MCF 10A (cell line): ENCODE measurements at regions not wholly inside any gene's neighbourhood (a gene's known extent, or its start where the extent isn't known, plus 50 kb on each side); places are given as distances from the start of the nearest gene placed in this dataset.
A peak's percentile ranks its signal among the peaks of the same experiment; 100 is the strongest.

Experiments
- BruUV-seq: library from RNA; stranded (reverse); fragments of 400-500 nt; replicated peaks from 2 replicates; lab custom pipeline; 2021; lab: Mats Ljungman, UMichigan
- CTCF ChIA-PET: fragments of 300-600 bp; sonication (Branson Sonifier 250); formaldehyde crosslinking; extraction: SDS; loops from one replicate; lab custom pipeline; 2021; ENCODE audit warnings: antibody characterized with exemption, inconsistent platforms; lab: Yijun Ruan, JAX
- POLR2A ChIA-PET: fragments of 300-600, 350-650 bp; sonication (Branson Sonifier 250); formaldehyde crosslinking; extraction: SDS; loops from one replicate; lab custom pipeline; 2020; ENCODE audit warnings: antibody characterized with exemption, inconsistent platforms; lab: Yijun Ruan, JAX
- DNase-seq: peaks from one replicate; pipeline ENCODE4 v3.0.0-alpha.2; 2018; ENCODE audit not compliant: unreplicated experiment
- H3K27ac Mint-ChIP-seq: one replicate; pipeline ENCODE4 v1.8.0; 2022; ENCODE audit warnings: mild to moderate bottlenecking, low read depth, mixed read lengths; ENCODE audit not compliant: unreplicated experiment
- H3K27me3 Mint-ChIP-seq: one replicate; pipeline ENCODE4 v1.8.0; 2022; ENCODE audit warnings: mixed read lengths; ENCODE audit not compliant: insufficient read depth, unreplicated experiment
- H3K36me3 Mint-ChIP-seq: one replicate; pipeline ENCODE4 v1.8.0; 2022; ENCODE audit warnings: mild to moderate bottlenecking, moderate library complexity, mixed read lengths; ENCODE audit not compliant: insufficient read depth, unreplicated experiment
- H3K4me1 Mint-ChIP-seq: one replicate; pipeline ENCODE4 v1.8.0; 2022; ENCODE audit warnings: mixed read lengths; ENCODE audit not compliant: insufficient read depth, unreplicated experiment
- H3K4me3 Mint-ChIP-seq: one replicate; pipeline ENCODE4 v1.8.0; 2022; ENCODE audit warnings: mild to moderate bottlenecking, moderate library complexity, mixed read lengths; ENCODE audit not compliant: unreplicated experiment
- H3K9me3 Mint-ChIP-seq: one replicate; pipeline ENCODE4 v1.8.0; 2022; ENCODE audit warnings: mixed read lengths; ENCODE audit not compliant: unreplicated experiment
- CTCF ChIP-seq: fragments of 200-600 bp; IDR thresholded peaks from one replicate; pipeline ENCODE4 v1.8.0; 2022; ENCODE audit warnings: antibody characterized with exemption, mild to moderate bottlenecking; ENCODE audit not compliant: unreplicated experiment
- intact Hi-C: fragments of 100-400 bp; cut with micrococcal nuclease; formaldehyde crosslinking; loops from 2 replicates; pipeline ENCODE4 v1.14.1; 2022

DNA sequence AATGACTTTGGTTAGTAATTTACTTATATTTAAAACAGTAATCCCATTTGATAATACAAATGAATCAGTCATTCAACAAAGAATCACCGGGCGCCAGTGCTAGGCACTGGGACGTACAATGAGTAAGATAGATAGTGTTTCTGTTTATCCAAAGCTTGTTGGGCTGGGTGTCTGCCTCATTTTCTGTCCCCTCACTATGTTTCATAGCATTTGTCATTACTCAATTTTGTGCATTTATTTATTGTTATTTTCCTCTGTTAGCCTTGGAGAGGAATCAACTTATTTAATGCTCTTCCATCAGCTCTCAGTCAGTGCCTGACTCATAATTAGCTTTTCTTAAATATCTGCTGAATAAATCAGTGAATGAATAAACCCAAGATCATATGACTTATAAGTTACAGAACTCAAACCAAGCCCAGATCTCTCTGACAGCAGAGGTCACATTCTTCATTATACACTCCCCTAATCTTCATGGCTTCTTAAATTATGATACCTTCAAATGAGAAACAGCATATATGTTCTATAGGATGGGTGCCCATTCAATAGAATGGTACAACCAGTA, 86.2 kb downstream of the TSPAN8 start:
- no peaks in the 10 kb centered on the region for H3K9me3 Mint-ChIP-seq
- no TSS peak for BruUV-seq
- no peaks in the 10 kb centered on the region for H3K27me3 Mint-ChIP-seq
- H3K36me3 Mint-ChIP-seq, result no peaks in the 10 kb centered on the region
- ChIA-PET POLR2A (interaction anchor here (0.6 kb wide), 1 partner anchor 11 kb away, joined by 4 read pairs; no protein-coding TSS in a partner anchor), CTCF (interaction anchor here (0.6 kb wide), 1 partner anchor 1192 kb away, joined by 3 read pairs; no protein-coding TSS in a partner anchor)
- intact Hi-C loops, result no loop called here
- H3K4me3 Mint-ChIP-seq, result no peak overlapping the region
- no peak overlapping the region for H3K27ac Mint-ChIP-seq
- peak; percentile 25 for DNase-seq
- no peak for TF ChIP-seq CTCF
- no peaks in the 10 kb centered on the region for H3K4me1 Mint-ChIP-seq

DNA sequence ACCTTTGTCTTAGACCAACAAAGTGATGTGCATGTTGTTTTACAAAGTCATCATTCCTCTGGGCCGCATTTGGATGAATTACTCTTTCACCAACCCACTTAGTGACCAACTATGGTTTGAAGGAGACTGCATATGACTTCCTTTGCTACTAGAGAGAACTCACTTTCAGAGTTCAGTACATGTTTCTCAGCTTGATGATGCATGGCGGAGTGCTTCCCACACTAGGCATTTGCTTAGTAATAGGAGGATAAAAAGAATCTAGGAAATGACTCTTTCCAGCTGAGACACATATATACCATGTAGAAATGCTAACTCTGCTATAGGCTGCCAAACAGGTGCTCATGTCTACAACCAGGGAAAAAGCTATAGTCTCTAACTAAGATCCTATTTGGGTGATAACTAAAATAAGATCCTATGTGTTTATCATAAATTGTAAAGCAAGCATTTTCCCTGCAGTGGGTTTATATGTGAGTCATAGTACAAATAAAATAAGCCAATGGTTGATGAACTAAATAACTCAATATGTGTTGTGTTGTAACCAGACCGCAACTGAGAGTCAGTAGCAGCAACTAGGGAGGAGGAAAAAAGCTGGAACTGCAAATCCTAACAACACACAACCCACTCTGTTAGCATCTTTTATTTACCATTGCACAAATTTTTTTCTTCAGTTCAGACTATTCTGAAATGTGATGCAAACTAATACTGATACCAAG, 87.2 kb downstream of the TSPAN8 start:
- no peak for TF ChIP-seq CTCF
- peak; percentile 66 for DNase-seq
- Mint-ChIP-seq H3K4me1 (no peaks in the 10 kb centered on the region), H3K9me3 (no peaks in the 10 kb centered on the region), H3K4me3 (no peak overlapping the region), H3K36me3 (no peaks in the 10 kb centered on the region), H3K27ac (no peak overlapping the region), H3K27me3 (no peaks in the 10 kb centered on the region)
- BruUV-seq, result no TSS peak
- POLR2A ChIA-PET, result no interaction called here
- CTCF ChIA-PET, result no interaction called here
- intact Hi-C loops, result no loop called here

GRCh38 chr12:71069311-71069710, 88.5 kb downstream of the TSPAN8 start:
- intact Hi-C loops, result no loop called here
- CTCF ChIA-PET, result no interaction called here
- no peaks in the 10 kb centered on the region for H3K27me3 Mint-ChIP-seq
- POLR2A ChIA-PET, result no interaction called here
- H3K36me3 Mint-ChIP-seq, result no peaks in the 10 kb centered on the region
- no peak for DNase-seq
- BruUV-seq, result no TSS peak
- H3K9me3 Mint-ChIP-seq, result no peaks in the 10 kb centered on the region
- no peak overlapping the region for H3K4me3 Mint-ChIP-seq
- TF ChIP-seq CTCF, result no peak
- H3K4me1 Mint-ChIP-seq, result no peaks in the 10 kb centered on the region
- no peak overlapping the region for H3K27ac Mint-ChIP-seq

DNA sequence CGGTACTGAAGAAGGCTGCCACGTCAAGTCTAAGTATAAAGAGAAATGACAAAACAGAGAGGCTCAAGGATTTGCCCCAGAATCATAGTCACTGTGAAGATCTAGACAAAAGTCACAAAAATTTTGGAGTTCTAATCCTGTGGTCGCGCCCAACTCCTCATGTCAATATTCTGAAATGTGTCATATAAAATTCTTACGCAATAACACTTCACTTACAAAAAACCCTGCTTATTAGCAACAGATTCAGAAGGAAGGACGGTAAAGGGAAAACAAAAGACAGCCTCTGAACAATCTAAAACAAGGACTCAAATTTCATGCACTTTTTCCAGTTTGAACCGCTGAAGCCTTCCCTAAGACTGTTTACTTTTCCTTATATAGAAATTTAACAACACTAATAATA, 94.7 kb downstream of the TSPAN8 start:
- ChIA-PET POLR2A (no interaction called here), CTCF (no interaction called here)
- no peaks in the 10 kb centered on the region for H3K36me3 Mint-ChIP-seq
- H3K4me1 Mint-ChIP-seq, result no peaks in the 10 kb centered on the region
- no peak overlapping the region for H3K27ac Mint-ChIP-seq
- H3K4me3 Mint-ChIP-seq, result no peak overlapping the region
- BruUV-seq, result no TSS peak
- no peaks in the 10 kb centered on the region for H3K9me3 Mint-ChIP-seq
- no peak for TF ChIP-seq CTCF
- H3K27me3 Mint-ChIP-seq, result no peaks in the 10 kb centered on the region
- intact Hi-C loops, result no loop called here
- DNase-seq, result peak; percentile 23
